Right ventricle myocardium inferior (tissue), 1 donor: ENCODE measurements at regions not wholly inside any gene's neighbourhood (a gene's known extent, or its start where the extent isn't known, plus 50 kb on each side); places are given as distances from the start of the nearest gene placed in this dataset.

ENCODE experiments used
- ATAC-seq: fragments of 200-7000 bp; cut with Tn5 transposase; one replicate; pipeline ENCODE4 v1.9.1; 2020; ENCODE audit warnings: mild to moderate bottlenecking, moderate library complexity
- DNase-seq: peaks from one replicate; pipeline ENCODE4 v3.0.0; 2021; ENCODE audit errors: missing footprints
- intact Hi-C: fragments of 100-400 bp; cut with DNase I; formaldehyde crosslinking; loops from one replicate; pipeline ENCODE4 v1.11.0; 2022
- donor health status: DM: no; HTN: yes; CAD: no; lungs with severe emphysema.

DNA sequence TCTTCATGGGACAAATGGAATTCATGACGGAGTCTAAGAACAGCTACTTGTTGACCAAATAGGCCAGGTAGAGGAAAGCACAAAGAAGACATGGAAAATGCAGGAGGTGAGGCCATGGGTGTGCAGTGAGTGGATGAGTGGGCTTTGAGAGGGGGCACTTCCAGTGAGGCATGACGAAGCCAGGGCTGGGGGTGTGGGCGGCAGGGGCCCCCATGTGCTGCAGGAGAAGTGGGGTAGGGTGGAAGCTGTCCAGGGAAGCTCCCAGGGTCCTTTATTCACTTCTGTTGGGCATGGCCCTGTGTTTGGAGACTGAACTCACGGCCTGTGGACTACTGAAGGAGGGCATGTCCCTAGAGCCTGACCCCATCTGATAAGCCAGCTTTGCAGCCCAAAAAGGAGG is 127.6 kb upstream of the SLC25A48 start:
- ATAC-seq (no peak), DNase-seq (no peak)
- intact Hi-C loops: no loop called here

DNA sequence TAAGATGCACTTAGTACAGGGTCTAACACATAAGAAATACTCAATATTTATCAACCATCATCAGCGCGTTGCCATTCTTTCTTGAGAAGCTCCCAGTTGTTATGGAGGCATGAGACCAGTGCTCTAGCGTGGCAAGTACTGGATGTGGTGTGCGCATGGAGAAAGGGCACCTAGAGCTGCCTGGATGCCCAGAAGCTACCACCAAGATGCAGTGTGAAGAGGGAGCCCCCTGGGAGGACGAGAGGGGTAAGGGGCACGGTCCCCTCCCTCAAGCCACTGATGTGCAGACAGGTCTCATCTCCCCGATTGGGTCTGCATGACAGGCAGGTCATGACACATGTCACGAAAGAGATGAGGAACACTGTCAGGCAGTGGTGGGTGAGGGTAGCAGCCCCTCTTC is 127.7 kb upstream of the CXCL14 start:
- no peak for ATAC-seq
- intact Hi-C loops: no loop called here

GRCh38 chr5:135705941-135706466 is 127.2 kb upstream of the CXCL14 start:
- DNase-seq: no peak
- ATAC-seq: no peak
- intact Hi-C loops: no loop called here

More for the DNA sequence above, 127.7 kb upstream of the CXCL14 start:
- no peak for DNase-seq

DNA sequence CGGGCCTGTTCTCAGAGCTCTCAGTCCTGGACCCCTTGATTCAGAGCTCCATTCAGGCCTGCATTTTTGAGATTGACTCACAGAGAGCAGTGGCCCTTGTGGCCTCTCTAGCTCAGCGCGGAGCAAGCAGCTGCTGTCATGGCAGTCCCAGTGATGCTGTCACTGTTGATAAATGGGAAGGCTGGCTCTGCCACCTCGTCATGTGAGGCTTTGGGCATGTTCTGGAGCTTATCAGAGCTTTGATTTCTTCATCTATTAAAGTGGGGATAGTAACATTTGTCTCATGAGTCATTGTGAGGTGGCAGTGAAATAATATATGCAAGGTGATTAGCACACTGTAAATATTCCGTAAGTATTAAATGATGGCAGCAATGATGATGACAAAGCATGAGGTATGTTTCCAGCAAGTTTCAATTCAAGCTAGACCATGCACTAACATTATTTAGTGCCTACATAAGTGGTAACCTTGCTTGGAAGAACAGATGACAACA is 126.4 kb upstream of the CXCL14 start:
- intact Hi-C loops: no loop called here
- DNase-seq (no peak), ATAC-seq (no peak)

GRCh38 chr5:135704616-135705015 is 125.8 kb upstream of the CXCL14 start:
- ATAC-seq: no peak
- intact Hi-C loops: no loop called here
- DNase-seq: no peak

- ATAC-seq (no peak), DNase-seq (no peak)
- intact Hi-C loops: no loop called here
These were observed 124.3 kb upstream of the CXCL14 start for GRCh38 chr5:135703016-135703550.

DNA sequence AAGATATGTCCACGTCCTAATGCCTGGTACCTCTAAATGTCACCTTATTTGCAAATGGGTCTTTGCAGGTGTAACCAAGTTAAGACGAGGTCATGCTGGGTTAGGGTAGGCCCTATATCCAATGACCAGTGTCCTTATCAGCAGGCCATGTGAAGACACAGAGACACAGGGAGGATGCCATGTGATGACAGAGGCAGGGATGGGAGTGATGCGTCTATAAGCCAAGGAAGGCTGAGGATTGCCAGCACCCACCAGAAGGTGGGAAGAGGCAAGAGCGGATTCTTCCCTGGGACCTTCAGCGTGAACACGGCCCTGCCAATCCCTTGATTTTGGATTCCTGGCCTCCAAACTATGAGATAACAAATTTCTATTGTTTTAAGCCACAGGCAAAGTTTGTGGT is 123.4 kb upstream of the CXCL14 start:
- intact Hi-C loops: no loop called here
- ATAC-seq (no peak), DNase-seq (no peak)

DNA sequence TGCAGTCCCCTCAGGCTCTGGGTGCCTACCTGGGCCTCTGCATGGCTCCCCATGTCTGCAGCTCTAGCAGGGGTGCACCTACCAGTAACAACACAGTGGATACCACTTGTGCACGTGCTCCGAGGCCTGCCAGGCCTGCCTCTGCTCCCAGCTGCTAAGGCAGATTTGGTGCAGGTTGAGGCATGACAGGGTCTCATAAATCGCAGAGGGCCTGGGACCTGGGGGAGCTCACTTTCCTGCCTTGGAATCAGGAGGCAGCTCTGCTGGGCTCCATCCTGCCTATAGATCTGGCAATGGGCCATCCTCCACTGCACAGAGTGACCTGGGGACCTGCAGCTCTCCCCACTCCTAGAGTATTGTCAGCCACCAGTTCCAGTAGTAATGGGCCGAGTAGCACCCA is 121.9 kb upstream of the CXCL14 start:
- ATAC-seq (no peak), DNase-seq (no peak)
- intact Hi-C loops: no loop called here

DNA sequence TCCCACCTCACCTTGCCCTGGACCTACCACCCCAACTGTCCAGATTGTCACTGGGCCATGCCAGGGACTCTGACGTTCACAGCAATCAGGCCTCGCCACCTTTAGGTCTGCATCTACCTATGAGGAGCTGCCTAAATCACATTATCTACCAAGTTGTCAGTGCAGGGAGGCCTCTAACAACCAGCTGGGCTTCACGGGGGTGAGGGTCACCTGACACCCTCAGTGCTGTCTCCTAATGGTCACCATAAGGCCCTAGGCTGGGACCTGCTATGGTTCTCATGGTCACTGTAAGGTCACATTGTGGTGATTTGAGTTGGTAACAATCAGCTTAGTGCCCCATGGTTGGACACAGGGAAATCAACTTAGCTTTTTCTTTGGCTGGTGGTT is 119.2 kb upstream of the CXCL14 start:
- DNase-seq (no peak), ATAC-seq (no peak)
- intact Hi-C loops: no loop called here

DNA sequence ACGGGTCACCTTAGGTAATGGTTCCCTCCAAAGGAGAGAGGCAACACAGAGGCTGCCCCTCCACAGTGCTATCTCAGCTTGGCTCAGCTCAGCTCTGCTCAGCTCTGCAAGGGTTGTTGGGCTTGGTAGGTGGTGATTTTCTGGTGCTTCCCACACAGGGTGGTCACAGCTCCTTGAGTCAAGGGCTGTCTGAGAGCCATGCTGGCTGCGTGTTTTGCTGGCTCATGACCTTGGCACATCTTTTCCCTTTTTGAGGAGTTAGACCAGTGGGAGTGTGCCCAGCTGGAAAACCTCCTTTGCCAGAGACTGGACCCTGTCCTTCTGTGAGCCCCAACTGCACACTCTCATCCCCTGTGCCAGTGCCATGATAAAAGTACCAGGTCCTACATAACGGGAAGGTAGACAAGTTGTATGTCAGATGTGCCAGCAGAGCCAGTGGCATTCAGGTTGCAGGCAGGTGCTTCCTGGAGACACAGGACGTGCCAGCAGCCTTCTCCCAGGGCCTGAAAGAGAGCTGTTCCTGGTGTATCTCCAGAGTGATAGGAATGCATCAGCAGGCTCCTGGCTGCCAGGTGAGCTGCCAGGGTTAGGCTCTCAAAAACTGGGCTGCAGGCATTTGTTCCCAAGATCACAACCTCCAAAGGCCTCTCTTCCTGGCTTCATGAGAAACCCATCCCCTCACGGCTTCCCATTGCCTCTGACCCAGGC is 118.6 kb upstream of the CXCL14 start:
- intact Hi-C loops: no loop called here
- ATAC-seq (no peak), DNase-seq (no peak)

DNA sequence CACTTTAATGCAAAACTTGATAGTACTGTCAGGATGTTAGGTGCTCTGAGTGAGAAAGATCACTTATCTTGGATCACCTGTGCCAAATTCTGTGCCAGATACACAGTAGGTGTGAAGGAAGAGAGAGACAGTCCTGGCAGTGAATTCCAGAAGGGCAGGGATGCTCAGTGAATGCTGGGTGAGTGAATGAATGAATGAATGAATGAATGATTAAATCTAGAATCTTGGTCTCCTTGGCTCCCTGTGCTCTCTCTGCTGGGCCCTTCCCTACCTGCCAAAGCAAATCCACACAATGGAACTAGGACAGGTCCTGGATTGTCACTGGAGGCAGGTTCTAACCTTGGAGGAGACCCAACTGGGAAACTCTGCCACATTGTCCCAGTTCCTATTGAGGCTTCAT is 117.5 kb upstream of the CXCL14 start:
- DNase-seq (no peak), ATAC-seq (no peak)
- intact Hi-C loops: no loop called here

DNA sequence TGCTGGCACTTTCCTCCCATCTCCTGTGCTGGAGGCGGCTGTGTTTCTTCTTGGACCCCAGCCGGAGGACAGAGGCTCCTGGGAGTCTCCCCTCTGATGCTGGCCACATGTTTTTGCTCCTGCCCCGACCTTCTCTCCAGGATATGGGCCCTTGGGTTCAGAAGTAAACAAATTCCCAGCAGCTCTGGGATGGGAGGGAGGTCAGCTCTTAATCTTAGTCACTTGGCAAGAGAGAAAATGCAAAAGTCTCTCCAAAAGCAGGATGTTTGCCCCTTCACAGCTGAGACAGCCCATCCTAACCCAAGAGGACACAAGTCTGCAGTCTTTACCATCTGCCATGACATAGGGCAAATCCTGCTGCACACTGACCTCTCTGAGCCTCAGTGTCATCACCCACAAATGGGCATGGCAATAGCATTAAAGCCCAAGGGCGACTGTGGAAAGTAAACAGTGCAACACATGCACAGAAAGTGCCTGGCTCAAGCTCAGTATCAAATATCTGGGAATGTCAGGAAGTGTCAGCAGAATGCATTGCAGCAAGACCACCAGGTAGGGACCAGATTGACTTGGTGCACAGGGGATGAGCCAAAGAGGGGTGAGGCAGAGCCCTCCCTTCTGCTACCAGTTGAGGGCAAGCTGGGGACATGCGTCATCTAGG is 117.0 kb upstream of the CXCL14 start:
- ATAC-seq: no peak
- DNase-seq: no peak
- intact Hi-C loops: no loop called here

DNA sequence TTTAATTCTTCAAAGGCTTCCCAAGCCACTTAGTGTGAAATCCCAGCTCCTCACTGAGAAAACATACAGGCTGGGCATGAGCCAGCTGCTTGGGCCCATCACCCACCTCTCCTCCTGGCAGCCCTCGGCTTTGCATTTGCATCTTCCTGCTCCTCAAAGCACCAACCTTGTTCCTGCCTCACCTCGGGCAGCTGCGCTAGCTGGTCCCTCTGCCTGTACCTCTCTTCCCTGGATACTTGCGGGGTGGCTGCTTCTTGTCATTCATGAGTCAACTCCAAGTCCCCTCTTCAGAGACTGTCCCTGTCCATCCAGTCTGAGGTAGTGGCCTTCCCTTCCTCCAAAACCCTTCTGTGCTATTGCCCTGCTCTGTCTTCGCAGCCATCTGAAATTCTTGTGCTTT is 116.1 kb upstream of the CXCL14 start:
- DNase-seq (no peak), ATAC-seq (no peak)
- intact Hi-C loops: no loop called here

GRCh38 chr5:135694012-135694411 is 115.2 kb upstream of the CXCL14 start:
- intact Hi-C loops: no loop called here
- no peak for ATAC-seq
- DNase-seq: no peak

GRCh38 chr5:135693371-135693955 is 114.7 kb upstream of the CXCL14 start:
- intact Hi-C loops: no loop called here
- ATAC-seq (no peak), DNase-seq (no peak)

DNA sequence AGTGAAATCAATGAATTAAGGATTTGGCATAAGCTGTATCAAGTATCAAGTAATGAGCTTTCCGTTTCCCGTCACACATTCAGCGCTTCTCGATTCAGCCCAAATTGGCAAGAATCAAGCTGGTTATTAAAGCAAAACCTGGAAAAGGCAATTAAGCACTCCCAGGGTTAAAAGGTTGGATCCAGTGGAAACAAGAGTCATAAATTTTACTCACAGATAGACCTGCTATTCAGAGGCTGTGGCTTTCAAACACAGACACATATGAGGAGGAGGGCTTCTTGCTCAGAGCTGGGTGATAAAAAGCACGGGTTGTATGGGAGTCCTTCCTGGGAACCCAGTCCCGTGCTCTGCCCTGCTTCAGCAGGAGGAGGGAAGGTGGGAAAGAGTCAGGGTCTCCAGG is 112.3 kb upstream of the CXCL14 start:
- ATAC-seq (no peak), DNase-seq (no peak)
- intact Hi-C loops: no loop called here

- ATAC-seq: no peak
- no peak for DNase-seq
- intact Hi-C loops: no loop called here
These were observed 111.7 kb upstream of the CXCL14 start for GRCh38 chr5:135690466-135690865.

DNA sequence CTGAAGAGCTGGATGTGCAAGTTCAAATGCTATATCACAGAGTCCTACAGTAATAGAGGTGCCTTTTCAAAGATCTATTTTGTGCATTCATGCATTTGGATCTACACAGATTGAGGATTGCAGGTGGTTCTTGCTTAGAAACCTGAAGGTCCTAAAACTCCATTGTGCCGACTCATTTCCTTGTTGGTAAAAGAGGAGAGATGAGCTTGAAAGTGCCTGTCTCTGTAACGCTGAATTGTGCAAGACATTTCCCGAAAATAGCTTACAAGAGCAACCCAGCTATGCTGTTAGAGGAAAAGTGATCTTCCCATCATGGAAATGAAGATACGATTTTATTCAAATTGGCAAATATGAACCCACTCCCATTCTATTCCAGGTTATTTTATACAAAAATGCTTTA is 110.7 kb upstream of the CXCL14 start:
- no peak for DNase-seq
- intact Hi-C loops: no loop called here
- no peak for ATAC-seq

GRCh38 chr5:135688385-135688784 is 109.6 kb upstream of the CXCL14 start:
- DNase-seq (no peak), ATAC-seq (no peak)
- intact Hi-C loops: no loop called here

DNA sequence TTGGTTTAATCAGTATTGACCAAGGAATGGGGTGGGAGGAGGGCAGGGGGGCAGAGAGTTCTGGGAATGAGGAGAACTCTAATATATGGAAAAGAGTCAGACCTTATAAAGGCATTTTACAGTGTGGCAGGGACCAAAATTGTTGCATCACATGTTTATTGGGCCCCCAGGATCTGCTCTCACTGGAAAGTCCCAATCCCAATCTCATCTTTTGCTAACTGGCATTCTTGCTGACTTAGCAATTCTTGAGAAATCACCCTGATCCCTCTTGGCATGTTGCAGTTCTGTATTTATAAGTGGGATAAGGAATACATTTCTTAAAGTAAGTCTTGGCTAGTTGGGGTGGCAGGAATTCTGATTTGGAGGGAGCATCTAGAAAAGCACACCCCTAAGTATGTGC is 104.4 kb upstream of the CXCL14 start:
- ATAC-seq: no peak
- intact Hi-C loops: no loop called here
- no peak for DNase-seq
